GM19023 (cell line): ENCODE measurements at regions not wholly inside any gene's neighbourhood (a gene's known extent, or its start where the extent isn't known, plus 50 kb on each side); places are given as distances from the start of the nearest gene placed in this dataset.

Experiments
- ATAC-seq: cut with Tn5 transposase; IDR thresholded peaks from one replicate; pipeline ENCODE4 v1.9.1; 2021; ENCODE audit warnings: mild to moderate bottlenecking, moderate library complexity; ENCODE audit not compliant: unreplicated experiment

DNA sequence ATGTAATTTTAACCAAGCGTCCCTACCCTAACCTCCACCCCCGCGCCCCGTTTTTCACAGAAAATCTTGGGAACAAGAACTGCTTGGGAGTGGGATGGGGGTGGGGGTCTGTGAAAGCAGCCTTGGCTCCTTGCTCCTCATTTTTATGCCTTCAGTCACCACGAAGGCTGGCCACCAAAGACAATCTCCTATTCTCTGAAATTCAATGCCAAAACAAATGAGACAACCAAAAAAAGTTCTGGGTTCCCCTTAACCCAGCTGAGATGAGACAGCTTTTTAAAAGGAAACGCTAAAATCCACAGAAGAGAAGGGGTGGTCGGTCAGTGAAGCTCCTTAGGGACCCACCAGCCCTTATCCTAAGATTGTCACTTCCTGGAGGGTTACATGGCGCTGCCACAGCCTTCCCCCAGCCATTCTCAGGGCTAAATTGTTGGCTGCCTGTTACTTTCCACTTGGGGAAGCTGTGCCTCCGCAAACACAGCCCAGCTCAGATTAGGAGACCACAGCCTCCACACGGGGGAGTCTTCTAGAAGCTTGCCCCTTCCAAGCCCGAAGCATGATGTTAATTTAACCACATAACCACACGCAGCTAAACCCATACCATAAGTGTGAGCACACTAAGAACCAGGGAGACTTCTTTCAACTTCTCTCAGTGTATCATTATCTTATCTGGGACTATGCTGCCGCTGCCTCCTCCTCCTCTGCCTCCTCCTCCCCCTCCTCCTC, 136.3 kb downstream of the FOXD1 start:
- no peak for ATAC-seq

DNA sequence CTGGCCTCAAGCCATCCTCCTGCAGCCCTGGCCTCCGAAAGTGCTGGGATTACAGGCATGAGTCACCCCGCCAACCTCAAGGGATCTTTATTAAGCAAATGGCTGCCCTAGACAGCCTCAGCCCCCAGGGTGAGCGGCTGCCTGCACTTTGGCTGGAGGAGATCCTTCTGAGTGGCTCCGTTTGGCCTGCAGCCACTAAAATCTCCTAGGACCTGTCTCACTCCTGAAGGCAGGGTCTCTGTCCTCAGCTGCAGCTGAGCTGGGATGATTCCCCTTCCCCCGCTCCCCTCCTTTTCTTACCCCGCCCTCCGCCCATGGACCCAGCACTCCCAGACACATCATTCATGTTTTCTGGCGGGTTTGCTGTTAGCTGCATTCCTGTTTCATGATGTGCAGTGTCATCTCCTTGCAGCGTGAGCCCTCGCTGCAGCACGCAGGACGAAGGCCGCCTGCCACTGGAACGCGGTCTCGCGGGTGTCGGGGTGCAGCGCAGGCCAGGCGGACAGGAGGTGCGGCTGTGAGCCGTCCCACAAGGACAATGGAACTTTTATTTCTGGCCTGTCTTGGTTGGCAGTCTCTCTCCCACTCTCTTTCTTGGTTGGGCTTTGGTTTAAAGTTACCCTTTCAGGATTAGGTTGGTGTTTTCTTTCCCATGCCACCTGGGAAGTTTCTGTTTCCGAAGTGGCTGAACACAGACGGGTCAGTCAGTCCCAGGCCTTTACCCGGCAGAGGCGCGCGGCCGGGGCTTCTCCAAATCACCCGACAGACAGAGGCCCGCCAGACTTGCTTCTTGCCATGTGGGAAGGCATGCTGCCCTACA, 137.1 kb downstream of the FOXD1 start:
- ATAC-seq, result no peak

DNA sequence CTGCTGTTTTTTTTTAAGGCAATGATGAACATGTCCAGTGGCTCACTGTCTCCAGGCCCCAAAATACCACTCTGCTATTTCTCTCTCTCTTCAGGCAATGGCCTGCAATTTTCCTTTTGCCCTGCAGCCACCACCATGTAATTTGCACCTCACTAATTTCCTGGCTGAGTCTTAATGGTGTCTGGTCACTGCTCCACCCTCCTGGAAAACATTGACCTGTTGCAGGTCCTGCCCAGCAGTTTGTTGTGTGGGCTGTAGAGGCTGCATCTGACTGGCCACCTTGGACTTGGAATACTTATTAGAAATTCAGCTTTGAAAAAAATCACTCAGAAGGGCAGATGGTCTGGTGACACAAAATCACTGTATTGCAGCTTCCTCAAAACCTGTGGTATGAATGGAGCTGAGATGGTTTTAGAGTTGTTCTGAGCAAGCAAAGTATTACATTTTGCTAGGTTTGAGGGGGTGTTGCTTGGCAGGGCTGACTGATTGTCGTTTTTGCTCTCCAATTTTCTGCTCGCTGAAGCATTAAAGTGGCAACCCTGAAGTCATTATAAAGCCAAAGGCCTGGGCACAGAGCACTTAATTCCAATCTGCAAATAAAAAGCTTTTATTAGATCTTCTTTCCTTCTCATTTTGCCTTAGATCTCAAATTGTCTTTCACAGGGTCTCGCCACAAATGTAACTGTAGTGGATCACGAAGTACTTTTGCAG, 134.8 kb downstream of the TMEM174 start:
- no peak for ATAC-seq

DNA sequence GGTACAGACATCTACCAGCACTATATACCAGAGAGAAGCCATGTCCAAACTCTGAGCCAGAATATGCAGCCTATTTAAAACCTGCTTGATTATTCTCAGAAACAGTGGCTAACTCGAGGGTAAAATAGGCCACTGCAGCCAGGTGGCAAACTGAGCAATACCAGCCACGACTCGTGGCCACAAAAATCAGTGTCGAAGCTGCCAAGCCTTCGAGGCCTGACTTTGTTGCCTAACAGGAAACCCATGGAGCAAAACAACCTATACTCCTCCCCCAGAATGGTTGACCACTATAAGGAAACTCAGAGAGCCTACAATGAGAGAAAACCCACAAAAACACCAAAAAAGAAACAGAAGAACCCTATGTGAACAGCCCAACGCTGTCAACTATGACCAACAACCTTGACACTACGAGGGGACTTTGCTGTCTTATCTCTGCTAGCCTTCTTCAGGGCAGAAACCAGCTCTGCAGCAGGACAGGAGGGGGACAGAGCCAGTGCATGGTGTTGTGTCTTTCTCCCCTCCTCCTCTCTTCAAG, 133.8 kb downstream of the TMEM174 start:
- ATAC-seq, result no peak

DNA sequence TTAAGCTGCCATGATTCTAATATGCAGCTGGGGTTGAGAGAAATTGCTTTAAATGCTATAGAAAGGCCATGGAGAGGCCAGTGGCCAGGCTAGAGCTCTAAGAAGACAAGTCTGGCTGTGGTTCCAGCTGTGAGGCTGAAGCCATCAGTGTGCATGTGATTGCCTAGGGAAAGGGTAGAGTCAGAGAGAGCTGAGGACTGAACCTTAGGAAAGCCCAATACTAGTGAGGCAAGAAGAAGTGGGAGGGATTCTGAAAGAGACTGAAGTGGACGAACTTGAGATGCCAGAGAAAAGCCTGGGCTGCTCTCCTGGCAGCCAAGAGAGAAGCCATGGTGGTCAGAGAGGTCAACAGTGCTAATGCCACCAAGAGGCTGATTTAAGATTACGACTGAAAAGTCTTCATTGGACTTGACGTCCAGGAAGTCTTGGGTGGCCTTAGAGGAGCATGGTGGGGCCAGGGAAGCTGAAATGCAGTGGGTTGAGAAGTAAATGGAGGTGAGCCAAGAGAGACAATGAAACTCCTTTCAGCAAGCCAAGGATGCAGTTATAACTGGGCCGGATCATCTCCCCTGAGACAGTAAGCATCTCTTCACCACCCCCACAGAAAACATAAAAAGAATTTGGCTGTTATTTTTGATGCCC, 133.2 kb downstream of the TMEM174 start:
- ATAC-seq, result no peak

DNA sequence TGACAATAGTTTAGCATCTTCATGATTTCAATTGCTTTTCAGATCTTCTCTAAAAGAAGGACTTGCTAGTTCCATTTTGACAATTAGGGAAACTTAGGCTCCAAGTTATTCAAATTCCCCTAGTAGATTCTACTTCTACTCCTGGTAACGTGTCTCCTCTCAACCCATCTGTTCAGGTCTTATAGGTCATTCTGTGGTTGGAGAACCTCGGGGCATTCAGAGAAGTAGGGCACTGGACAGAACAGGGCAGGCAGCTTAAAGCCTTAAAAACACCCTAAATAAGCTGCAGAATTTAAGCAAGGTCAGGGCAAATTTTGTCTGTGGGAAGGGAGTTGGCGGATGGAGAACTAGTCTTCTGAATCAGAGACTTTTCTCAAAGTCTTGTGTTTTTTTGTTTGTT, 132.4 kb downstream of the TMEM174 start:
- no peak for ATAC-seq

DNA sequence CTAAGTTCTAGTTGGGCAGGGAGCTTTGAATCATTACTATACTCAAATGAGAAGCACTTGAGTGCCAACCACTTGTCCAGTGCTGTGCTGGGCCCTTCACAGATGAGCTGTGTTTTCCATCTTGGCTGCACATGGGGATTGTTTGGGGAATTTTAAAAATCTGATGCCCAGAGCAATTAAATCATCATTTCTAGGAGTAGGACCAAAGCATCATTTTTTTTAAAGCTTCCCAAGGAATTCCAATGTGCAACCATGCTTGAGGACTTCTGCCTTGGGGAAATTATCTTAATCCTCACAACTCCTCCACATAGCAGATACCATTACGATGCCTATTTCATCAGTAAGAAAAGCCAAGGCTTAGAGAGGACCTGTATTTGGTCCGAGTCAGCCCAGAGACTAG, 131.4 kb downstream of the TMEM174 start:
- no peak for ATAC-seq

DNA sequence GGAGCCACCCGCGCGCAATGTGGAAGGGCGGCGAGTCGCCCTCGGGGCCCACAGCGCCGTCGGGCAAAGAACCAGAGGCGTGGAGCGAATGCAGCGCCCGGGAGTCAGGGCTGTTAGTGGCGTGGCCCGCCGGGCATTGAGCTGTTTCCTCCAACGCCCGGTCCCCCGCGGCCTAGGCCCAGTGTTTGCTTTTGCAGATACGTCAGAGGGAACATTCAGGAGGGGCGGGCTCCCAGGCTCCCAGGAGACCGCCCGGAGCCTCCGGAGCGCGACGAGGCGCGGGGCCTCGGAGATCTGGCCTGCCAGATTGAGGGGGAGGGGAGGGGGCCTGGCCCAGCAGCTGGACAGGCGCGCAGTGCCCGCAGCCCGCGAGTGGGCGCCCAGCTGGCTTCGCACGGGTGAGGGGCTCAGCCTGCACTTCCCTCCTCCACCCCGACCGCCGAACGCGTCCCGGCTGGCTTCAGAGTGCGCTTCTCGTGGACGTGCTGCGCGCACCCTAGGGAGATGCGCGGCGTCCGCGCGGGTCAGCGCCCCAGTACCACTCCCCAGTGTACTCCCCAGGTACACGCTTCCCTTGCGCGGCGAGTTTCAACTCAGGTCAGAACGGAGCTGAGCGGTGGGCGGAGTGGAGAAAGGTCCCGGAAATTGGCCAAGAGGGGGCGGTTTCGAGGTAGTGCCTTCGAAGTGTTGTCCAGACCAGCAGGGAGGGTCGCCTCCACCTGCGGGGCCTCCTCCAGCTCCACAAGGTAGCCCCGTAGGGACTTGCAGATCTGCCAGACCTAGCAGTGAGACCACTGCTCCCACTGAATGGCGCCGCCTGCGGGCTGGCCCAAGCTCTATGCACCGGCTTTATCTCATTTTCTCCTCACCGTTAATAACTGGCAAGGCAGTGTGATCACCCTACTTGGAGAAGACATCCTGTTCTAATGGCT, 130.4 kb downstream of the TMEM174 start:
- ATAC-seq, result no peak

DNA sequence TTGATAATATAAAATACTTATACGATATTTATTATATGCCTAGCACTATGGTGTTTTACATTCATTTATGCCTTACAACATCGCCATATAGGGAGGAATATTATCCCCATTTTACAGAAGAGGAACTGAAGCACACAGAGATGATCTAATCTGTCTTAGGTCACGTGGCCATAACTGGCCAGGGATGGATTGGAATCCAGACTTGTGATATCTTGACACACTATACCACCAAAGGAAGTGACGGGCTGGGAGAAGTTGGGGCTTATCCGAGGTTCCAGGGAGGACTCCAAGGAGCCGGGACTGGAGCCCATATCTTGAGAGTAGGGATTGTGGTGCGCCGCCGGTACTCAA, 129.8 kb downstream of the TMEM174 start:
- ATAC-seq, result no peak

DNA sequence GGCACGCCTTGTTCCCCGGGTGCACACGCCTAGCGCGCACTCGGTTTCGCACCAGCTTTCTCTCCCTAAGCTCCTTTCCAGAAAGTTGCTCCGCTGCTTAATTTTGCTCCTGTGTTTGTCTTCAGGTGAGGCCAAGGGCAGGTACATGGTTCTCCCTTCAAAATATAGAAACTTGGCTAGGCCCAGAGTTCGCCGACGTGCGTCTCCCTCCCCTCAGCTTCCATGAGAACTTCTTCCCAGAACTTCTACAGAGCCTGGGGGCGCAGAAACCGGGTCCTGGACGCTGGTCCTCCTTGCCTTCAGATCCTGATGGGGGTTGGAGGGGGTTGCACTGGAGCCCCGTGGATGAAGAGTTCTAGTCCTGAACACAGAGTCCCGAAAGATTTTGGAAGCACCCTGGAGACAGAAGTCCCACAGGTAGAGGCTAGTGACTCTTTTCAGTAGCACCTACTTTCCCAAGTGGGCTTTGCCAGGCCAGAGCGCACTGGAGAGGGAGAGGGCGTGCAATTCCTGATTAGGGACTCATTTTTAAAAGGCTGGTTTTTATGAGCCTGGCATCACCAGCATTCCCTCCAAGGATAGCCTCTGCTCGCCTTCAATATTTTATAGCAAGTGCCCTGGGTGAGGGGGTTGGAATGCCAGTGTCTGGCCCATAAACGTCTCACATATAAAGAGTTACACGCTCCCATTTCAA, 128.4 kb downstream of the TMEM174 start:
- no peak for ATAC-seq

DNA sequence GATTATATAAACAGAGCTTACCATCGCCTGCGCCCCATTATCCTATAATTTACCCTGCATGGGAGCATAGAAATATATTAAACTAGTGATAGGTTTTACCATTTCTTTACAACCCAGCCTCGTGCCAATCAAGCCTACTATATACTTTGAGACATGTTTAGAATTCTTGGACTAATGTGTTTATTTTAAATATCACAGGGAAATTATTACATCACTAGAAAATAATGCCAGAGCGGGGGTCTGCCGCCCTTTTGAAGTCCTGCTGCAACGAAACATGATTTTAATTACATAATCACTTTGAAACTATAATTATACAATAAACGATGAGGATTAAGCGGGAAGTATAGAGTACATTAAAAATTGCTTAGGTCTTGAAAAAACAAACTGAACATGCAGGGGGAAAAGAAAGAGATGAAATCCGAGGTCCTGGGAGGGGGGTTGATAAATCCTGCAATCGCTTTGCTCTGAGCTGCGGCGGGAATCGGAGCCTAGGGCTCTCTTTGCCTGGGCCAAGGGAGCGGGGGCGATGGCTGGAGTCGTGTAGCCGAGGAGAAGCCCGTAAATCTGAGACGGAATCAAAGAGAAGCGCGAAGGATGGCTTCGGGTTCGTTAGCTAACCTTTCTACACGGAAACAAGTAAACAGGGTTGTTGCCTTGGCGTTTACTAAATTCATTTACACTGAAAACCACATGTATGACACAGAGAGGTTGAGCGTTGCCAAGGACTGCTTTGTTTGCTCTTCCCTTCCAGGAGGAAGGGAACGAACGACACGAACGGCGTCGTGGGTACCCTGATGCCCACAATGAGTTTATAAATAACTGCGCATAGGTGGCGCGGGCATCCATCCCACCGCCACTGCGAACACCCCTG, 127.6 kb downstream of the TMEM174 start:
- ATAC-seq, result no peak

DNA sequence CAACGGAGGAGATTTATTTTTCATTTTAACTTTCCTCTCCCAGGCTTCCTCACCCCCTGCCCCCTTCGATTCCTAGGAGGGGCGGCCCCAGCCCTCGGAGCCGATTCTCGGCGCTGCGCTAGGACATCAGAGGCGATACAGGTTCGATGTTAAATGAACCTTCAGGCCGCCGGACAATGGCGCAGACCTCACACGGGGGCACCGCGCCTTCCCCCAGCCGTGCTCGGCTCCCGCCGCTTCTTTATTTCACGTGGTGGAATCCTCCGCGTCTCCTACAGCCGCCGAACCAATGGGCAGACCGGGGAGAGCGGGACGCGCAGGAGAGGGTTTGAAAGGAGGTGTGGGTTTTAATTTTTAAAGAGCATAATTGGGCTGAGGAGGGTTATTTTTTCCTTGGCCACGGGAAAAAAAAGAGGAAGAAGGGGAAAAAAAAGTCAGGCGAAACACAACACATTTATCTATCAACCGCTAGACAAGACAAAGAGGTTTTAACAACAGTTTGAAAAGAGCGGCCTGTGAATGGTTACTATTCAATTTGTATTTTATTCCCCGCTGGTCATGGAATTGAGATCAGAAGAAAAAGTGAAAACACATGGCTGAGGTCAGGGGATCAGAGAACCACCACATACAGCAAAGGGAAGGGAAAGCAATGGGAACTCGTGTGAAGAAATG, 126.8 kb downstream of the TMEM174 start:
- no peak for ATAC-seq

DNA sequence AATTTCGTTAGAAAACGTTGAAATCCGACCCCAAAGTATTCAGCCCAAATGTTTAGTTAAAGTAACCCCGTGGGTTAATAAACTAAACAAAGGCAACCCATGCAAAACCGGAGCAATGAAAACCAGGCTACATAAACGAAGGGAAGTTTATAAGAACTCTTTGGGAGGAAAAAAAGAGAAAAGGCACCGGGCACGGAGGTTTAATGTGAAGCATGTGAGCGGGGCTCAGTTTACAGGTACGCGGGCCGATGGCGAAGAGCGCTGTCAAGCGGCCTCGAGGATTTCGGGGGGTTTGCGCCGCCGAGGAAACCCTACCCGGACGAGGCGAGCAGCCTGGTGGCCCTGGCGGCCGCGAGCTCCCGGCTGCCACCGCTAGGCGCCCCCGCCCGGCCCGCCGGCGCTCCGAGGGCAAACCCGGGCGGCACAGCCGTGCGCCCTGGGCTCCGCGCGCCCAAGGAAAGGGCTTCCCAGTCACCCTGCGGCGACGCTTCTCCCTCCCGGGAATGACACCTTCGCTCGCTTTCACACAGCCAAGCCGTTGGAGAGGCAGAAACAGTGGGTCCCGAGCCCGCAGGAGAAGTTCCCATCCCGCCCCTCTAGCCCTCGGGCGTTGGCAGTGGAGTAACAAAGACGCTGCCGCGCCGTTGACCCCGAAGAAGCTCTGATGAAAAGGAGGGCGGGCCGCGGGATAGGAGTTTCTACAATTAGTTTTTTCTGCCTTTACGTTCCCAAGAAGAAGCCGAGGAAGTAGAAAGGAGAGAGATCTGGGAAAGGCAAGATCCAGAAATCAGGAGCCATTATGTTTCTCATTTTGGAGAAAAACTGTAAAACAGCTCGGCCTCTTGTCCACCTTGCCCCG, 126.0 kb downstream of the TMEM174 start:
- ATAC-seq, result no peak

DNA sequence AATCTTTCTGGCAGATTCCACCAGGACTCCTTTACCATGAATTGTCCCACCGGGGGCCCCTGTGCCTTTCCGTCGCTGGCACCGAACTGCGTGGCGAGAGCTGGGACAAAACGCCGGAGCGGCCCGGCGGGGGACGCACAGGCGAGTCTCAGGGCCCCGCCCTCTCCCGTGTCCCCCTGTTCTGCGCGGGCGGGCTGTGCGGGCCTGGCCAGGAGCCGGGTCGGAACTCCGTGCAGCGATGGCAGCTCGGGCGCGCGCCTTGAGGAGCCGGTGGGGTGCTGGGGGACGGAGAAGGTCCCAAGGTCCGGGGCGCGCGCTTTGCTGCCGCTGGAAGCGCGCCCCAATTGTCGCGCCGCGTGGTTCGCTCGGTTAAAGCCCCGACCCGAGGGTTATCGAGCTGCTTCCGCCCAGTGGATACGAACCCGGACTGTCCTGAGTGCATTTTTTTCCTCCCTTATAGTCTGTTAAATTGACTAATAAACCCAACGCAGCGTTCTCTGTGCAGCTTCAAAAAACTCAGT, 125.3 kb downstream of the TMEM174 start:
- no peak for ATAC-seq

DNA sequence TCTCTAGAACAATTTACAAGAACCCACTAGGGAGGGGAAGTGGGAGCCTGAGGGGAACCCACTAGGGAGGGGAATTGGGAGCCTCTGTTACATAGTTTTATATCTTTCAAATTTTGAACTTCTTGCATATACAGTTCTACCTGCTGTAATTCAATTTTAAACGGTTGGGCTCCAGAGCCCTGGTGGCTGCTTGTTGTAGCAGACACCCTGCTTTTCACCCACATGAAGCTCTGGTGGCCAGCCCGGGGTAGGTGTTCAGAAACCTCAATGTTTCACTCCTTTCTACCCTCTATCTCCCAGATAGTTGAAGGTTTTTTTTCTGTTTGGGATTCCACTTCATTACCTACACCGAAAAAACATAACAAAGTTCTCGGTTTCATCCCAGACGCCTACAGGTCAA, 124.4 kb downstream of the TMEM174 start:
- no peak for ATAC-seq

DNA sequence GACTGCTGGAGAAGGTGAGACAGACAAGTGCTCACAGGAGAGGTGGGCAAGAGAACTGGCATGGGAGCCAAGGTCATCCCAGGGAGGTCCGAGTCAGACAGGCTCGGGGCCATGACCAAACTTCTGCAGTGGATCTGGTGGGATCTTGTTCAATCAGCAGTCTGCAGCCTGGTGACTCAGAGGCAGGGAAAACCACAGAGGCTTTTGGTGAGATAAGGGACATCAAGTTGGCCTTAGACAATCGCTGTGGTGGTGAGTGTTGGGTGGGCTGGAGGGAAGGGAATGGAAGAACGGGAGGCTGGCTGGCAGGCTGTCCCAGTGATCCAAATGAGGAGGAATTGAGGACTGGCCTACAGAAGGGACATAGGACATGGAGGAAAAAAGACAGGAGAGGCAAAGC, 123.8 kb downstream of the TMEM174 start:
- no peak for ATAC-seq

DNA sequence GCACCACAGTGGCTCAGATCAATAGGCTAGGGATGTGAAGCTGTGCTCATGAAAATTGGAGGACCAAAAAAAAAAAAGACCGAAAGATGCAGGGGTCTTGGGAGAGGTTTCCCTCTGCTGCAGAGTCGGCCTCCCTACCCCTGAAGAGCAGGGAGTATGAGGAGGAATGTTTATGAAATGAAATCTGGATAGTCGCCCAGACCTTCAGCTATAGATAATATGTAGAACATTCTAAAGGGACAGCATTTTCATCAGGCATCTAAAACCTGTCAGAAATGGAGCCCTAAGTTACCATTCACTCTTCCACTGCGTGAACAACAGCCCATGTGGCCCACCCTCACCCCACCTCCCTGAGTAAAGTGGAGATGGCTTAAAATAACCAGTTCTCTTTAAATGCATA, 122.9 kb downstream of the TMEM174 start:
- no peak for ATAC-seq
